Transverse colon (tissue), 4 donors: ENCODE measurements at regions not wholly inside any gene's neighbourhood (a gene's known extent, or its start where the extent isn't known, plus 50 kb on each side); places are given as distances from the start of the nearest gene placed in this dataset.

Experiments used
- DNase-seq: peaks from one replicate; pipeline ENCODE4 v3.0.0-alpha.2; 2019
- H3K27ac ChIP-seq, 4 donors: fragments of 200-600 bp; sonication (generic); 2 replicates each; pipeline ENCODE4 v1.5.1; 2016 to 2018; ENCODE audit warnings: inconsistent platforms in 4 of 4
- H3K27me3 ChIP-seq: fragments of 200-600 bp; sonication (generic); 2 replicates; pipeline ENCODE4 v1.5.1; 2017; ENCODE audit warnings: inconsistent platforms
- H3K36me3 ChIP-seq, 4 donors: fragments of 200-600 bp; sonication (generic); 2 replicates each; pipeline ENCODE4 v1.5.1; 2017 to 2019; ENCODE audit warnings: inconsistent platforms in 4 of 4
- H3K4me1 ChIP-seq, 4 donors: fragments of 200-600 bp; sonication (generic); 2 replicates each; pipeline ENCODE4 v1.5.1; 2017 to 2020; ENCODE audit warnings: inconsistent platforms in 4 of 4
- H3K4me3 ChIP-seq, 4 donors: fragments of 200-600 bp; sonication (generic); 1 replicate in 1 of 4; 2 replicates in 3 of 4; pipeline versions ENCODE4 v1.5.1 to v1.6.1; 2017 to 2019; ENCODE audit warnings: inconsistent platforms in 4 of 4
- H3K9me3 ChIP-seq, 2 donors: fragments of 200-600 bp; sonication (generic); 2 replicates each; pipeline ENCODE4 v1.5.1; 2017 to 2019; ENCODE audit warnings: inconsistent platforms in 2 of 2
- EP300 ChIP-seq: sonication (generic); formaldehyde crosslinking; IDR thresholded peaks from one replicate; pipeline ENCODE4 v1.6.1; 2017; ENCODE audit warnings: antibody characterized with exemption, low read depth
- POLR2A ChIP-seq: fragments of 450-650 bp; IDR thresholded peaks from one replicate; pipeline ENCODE4 v1.6.1; 2016; ENCODE audit warnings: antibody characterized with exemption, mild to moderate bottlenecking, moderate library complexity
- POLR2AphosphoS5 ChIP-seq, 3 donors: sonication (generic); formaldehyde crosslinking; IDR thresholded peaks; one replicate each; pipeline ENCODE4 v1.6.1; 2016; ENCODE audit warnings: antibody characterized with exemption in 3 of 3
- WGBS, 2 donors: methylation state at CpG; one replicate each; pipeline ENCODE4 v1.1.5; 2018; ENCODE audit warnings: low coverage in 1 of 2; 5-methylcytosine and 5-hydroxymethylcytosine counted together
- in situ Hi-C, 4 donors: fragments of 200-750 bp; cut with MboI; loops; one replicate each; pipeline versions ENCODE4 v1.15.0 to v1.15.1; 2017; ENCODE audit warnings: low sequenced_read_pairs in 3 of 4, low pct_ligation_motif_present in 1 of 4, low pct_unique_long_range_greater_than_20kb in 1 of 4
- intact Hi-C: fragments of 100-400 bp; cut with DNase I; formaldehyde crosslinking; loops from one replicate; pipeline ENCODE4 v1.15.1; 2023; ENCODE audit warnings: low total_unique reads
- TF ChIP-seq, protein P1 (sequence below), 5 experiments: fragments of 200-600 bp in 3 of 5; fragments of 450-650 bp in 2 of 5; sonication (generic) in 3 of 5; IDR thresholded peaks; 1 replicate in 2 of 5; 2 replicates in 3 of 5; pipeline ENCODE4 v1.5.1; 2016 to 2017; ENCODE audit warnings: antibody characterized with exemption in 5 of 5, inconsistent platforms in 3 of 5, mild to moderate bottlenecking in 2 of 5, moderate library complexity in 1 of 5

DNA sequence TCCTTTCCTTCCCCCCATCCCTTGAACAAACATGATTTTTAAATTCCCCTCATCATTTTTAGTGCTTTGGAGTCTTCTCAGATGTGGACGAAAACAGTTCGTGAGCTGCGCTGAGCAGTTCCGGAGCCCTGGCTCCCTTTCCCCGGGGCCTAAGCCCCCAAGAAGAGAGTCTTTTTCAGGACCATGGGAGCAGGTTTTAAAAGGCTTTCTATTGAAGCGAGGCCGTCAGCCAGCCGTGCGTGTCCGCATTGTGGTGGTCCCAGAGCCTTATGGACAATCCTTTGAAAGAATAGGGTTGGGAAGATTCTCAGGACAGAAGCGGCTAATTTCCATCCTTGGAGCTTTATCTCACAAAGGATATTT is 290.7 kb downstream of the SOX11 start:
- Histone ChIP-seq H3K36me3 (no peaks in the 10 kb centered on the region), H3K27me3 (peaks cover 4% of the 10 kb centered on the region), H3K4me1 (no peaks in the 10 kb centered on the region), H3K27ac (no peak overlapping the region), H3K4me3 (no peak overlapping the region), H3K9me3 (no peaks in the 10 kb centered on the region)
- DNase-seq = no peak
- no peak for TF ChIP-seq POLR2A
- no peak for TF ChIP-seq POLR2AphosphoS5 (IDR thresholded peaks at IDR 0.05)
- TF ChIP-seq, protein P1, sequence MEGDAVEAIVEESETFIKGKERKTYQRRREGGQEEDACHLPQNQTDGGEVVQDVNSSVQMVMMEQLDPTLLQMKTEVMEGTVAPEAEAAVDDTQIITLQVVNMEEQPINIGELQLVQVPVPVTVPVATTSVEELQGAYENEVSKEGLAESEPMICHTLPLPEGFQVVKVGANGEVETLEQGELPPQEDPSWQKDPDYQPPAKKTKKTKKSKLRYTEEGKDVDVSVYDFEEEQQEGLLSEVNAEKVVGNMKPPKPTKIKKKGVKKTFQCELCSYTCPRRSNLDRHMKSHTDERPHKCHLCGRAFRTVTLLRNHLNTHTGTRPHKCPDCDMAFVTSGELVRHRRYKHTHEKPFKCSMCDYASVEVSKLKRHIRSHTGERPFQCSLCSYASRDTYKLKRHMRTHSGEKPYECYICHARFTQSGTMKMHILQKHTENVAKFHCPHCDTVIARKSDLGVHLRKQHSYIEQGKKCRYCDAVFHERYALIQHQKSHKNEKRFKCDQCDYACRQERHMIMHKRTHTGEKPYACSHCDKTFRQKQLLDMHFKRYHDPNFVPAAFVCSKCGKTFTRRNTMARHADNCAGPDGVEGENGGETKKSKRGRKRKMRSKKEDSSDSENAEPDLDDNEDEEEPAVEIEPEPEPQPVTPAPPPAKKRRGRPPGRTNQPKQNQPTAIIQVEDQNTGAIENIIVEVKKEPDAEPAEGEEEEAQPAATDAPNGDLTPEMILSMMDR (IDR thresholded peaks at IDR 0.05) = no peak
- TF ChIP-seq EP300 = no peak
- WGBS, 2 donors = 89 to 100% methylated on average over 2 to 11 of the region's 11 CpGs
- intact Hi-C loops = no loop called here
- in situ Hi-C loops = no loop called here

DNA sequence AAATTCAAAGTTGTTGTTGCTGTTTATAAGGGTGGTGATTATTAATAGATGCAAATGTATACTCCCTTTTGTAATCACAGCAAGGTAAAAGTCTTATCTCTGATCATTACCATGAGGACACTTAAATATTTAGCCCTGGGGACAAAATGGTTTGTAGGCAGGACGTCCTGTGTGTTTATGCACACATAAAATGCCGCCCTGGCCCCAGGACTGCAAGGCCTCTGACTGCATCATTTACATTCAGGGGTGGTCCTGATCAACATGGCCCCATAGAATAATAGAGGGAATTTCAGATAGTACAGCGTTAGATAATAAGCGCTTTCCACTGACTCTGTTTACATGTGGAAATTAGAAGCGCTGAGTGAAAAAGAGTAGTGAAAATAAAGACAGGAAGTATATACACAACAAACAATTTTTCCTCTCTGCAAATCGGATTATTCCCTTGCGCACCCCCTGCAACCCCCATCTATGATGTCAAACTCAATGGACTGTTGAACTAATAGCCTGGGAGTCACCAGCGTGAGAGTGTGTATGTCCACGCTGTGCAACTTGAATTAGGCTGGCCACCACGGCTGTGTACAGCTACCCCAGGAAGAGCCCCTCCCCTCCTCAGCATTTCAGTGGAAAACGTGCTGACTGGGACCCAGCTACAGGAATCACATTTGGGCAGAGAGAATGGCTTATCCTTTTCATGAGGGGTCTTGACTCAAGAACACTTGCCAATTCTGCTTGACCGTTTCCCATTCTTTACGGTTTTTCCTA is 291.5 kb downstream of the SOX11 start:
- WGBS, 2 donors = 85% methylated on average over 10 to 13 of the region's 13 CpGs
- H3K27me3 ChIP-seq = peaks cover 4% of the 10 kb centered on the region
- no peak overlapping the region for H3K27ac ChIP-seq
- no peaks in the 10 kb centered on the region for H3K36me3 ChIP-seq
- intact Hi-C loops = no loop called here
- H3K4me1 ChIP-seq = no peaks in the 10 kb centered on the region
- TF ChIP-seq, protein P1 (IDR thresholded peaks at IDR 0.05) = no peak
- TF ChIP-seq EP300 (no peak), POLR2AphosphoS5 (IDR thresholded peaks at IDR 0.05) (no peak), POLR2A (no peak)
- no peak for DNase-seq
- H3K4me3 ChIP-seq = no peak overlapping the region
- H3K9me3 ChIP-seq = no peaks in the 10 kb centered on the region
- in situ Hi-C loops = no loop called here

DNA sequence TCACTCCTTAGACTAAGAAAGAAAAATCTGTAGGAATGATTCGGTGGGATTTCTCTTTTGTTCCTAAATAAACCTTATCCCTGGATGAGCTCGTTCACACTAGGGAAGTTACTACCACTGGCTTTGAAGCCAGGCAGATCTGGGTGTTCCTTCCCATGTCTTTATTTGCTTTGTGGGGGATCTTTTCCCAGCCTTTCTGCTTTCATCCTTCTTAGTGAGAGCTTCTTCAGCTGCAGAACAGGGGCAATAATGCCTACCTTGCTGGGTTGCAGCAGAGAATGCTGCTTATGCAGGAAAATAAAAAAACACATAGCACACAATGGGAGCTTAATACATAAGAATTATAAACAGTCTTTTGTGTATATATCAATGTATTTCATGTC is 292.1 kb downstream of the SOX11 start:
- Histone ChIP-seq H3K27ac (no peak overlapping the region), H3K4me3 (no peak overlapping the region), H3K9me3 (no peaks in the 10 kb centered on the region), H3K27me3 (peaks cover 4% of the 10 kb centered on the region), H3K4me1 (no peaks in the 10 kb centered on the region), H3K36me3 (no peaks in the 10 kb centered on the region)
- in situ Hi-C loops (no loop called here), intact Hi-C loops (no loop called here)
- WGBS, 2 donors = 65 to 67% methylated on average over 2 of the region's 2 CpGs
- no peak for TF ChIP-seq POLR2A
- DNase-seq = no peak

DNA sequence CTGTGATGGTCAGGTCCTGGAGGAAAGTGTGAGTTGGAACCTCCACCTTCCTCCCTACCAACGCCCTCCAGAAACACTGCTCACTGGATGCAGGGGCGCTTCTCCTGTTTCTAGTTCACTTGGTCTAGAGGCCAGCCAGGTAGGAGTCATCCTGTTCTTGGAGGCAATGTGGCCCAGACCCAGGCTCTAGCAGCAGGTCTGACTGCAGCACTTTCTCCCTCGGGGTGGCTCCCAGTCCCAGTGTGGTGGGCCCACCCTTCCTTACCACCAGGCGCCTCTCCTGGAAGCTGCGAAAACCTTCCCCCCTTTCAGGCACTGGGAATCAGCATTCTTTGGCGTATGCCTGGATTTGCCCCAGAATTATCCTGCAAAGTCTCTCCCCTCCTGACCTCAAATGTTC is 292.8 kb downstream of the SOX11 start:
- H3K9me3 ChIP-seq = no peaks in the 10 kb centered on the region
- TF ChIP-seq POLR2A (no peak), EP300 (no peak), POLR2AphosphoS5 (IDR thresholded peaks at IDR 0.05) (no peak)
- TF ChIP-seq, protein P1 (IDR thresholded peaks at IDR 0.05) = no peak
- DNase-seq = no peak
- no peak overlapping the region for H3K4me3 ChIP-seq
- WGBS, 2 donors = 79% methylated on average over 6 of the region's 6 CpGs; no CpG with 5 or more reads in 1 of the 2 donors
- peaks cover 4% of the 10 kb centered on the region for H3K27me3 ChIP-seq
- in situ Hi-C loops (no loop called here), intact Hi-C loops (no loop called here)
- no peaks in the 10 kb centered on the region for H3K4me1 ChIP-seq
- H3K27ac ChIP-seq = no peak overlapping the region
- H3K36me3 ChIP-seq = no peaks in the 10 kb centered on the region
